ENCODE measurements at regions not wholly inside any gene's neighbourhood (a gene's known extent, or its start where the extent isn't known, plus 50 kb on each side); places are given as distances from the start of the nearest gene placed in this dataset.

- TF ChIP-seq CTCF (optimal IDR thresholded peaks at IDR 0.05 in 1 of 3, IDR thresholded peaks at IDR 0.05 in 1 of 3, conservative IDR thresholded peaks at IDR 0.05 in 1 of 3; ENCODE audit: extremely low read depth in 1 of 3, insufficient read depth in 2 of 3, low read length in 3 of 3) (no peak), EZH2 (IDR thresholded peaks at IDR 0.05; ENCODE audit: low read length) (no peak)
These were observed 73.0 kb upstream of the HS6ST1 start for GRCh38 chr2:128391679-128392078.
